Mammary epithelial cell (primary cell): ENCODE measurements at regions not wholly inside any gene's neighbourhood (a gene's known extent, or its start where the extent isn't known, plus 50 kb on each side); places are given as distances from the start of the nearest gene placed in this dataset.

Experiments
- CTCF ChIP-seq, 2 donors: IDR thresholded peaks in 1 of 2; conservative IDR thresholded peaks in 1 of 2; 2 replicates each; pipeline ENCODE4 v1.5.1; 2011 to 2012; ENCODE audit warnings: inconsistent platforms in 2 of 2, low read length in 2 of 2, mild to moderate bottlenecking in 2 of 2, control low read depth in 1 of 2, low read depth in 1 of 2; ENCODE audit not compliant: insufficient read depth in 1 of 2; ENCODE audit errors: extremely low read depth in 1 of 2
- EZH2 ChIP-seq: IDR thresholded peaks from 2 replicates; pipeline ENCODE4 v1.6.1; 2012; ENCODE audit warnings: low read length, inconsistent platforms, borderline replicate concordance

GRCh38 chr20:41969656-41970055 lies 351.5 kb upstream of the CHD6 start:
- TF ChIP-seq CTCF (conservative IDR thresholded peaks at IDR 0.05 in 1 of 2, IDR thresholded peaks at IDR 0.05 in 1 of 2; ENCODE audit: extremely low read depth in 1 of 2, insufficient read depth in 1 of 2, low read depth in 1 of 2, low read length in 2 of 2) (no peak), EZH2 (no peak)
